ENCODE measurements at regions not wholly inside any gene's neighbourhood (a gene's known extent, or its start where the extent isn't known, plus 50 kb on each side); places are given as distances from the start of the nearest gene placed in this dataset.

GRCh38 chr2:16031848-16032159 is 91.5 kb downstream of the MYCN start:
- DNase-seq = peak in 1 of 3 donors; percentile 19
- Histone ChIP-seq H3K4me3 (no peak overlapping the region), H3K9ac (ENCODE audit: insufficient read depth in 1 of 2, low read length in 2 of 2) (no peak overlapping the region), H3K9me3 (ENCODE audit: control insufficient read depth in 4 of 4, insufficient read depth in 3 of 4, low read length in 3 of 4) (no peaks in the 10 kb centered on the region), H3K36me3 (ENCODE audit: control insufficient read depth in 4 of 4, insufficient read depth in 4 of 4, low read length in 4 of 4) (no peaks in the 10 kb centered on the region), H3K4me1 (ENCODE audit: control insufficient read depth in 5 of 5, insufficient read depth in 5 of 5, low read length in 5 of 5) (peaks cover 0 to 10% (median 3%) of the 10 kb centered on the region in 5 donors), H3K27ac (ENCODE audit: low read depth in 1 of 2, low read length in 1 of 2) (no peak overlapping the region), H3K27me3 (ENCODE audit: control insufficient read depth in 3 of 3, insufficient read depth in 3 of 3, low read length in 2 of 3) (no peaks in the 10 kb centered on the region)
- no peak for TF ChIP-seq CTCF (IDR thresholded peaks at IDR 0.05; ENCODE audit: control extremely low read depth, extremely low read depth)
- no peak for ATAC-seq (ENCODE audit: insufficient read depth, low FRiP score)
- 38 to 74% methylated on average over 8 of the region's 8 CpGs for WGBS, 2 donors

GRCh38 chr2:16031058-16031847 is 90.9 kb downstream of the MYCN start:
- no peak overlapping the region for H3K9ac ChIP-seq (ENCODE audit: insufficient read depth in 1 of 2, low read length in 2 of 2)
- 69 to 70% methylated on average over 11 of the region's 11 CpGs for WGBS, 2 donors
- ATAC-seq (ENCODE audit: insufficient read depth, low FRiP score) = no peak
- no peak for TF ChIP-seq CTCF (IDR thresholded peaks at IDR 0.05; ENCODE audit: control extremely low read depth, extremely low read depth)
- DNase-seq = no peak
- H3K36me3 ChIP-seq (ENCODE audit: control insufficient read depth in 4 of 4, insufficient read depth in 4 of 4, low read length in 4 of 4) = no peaks in the 10 kb centered on the region
- H3K9me3 ChIP-seq (ENCODE audit: control insufficient read depth in 4 of 4, insufficient read depth in 3 of 4, low read length in 3 of 4) = no peaks in the 10 kb centered on the region
- H3K27ac ChIP-seq (ENCODE audit: low read depth in 1 of 2, low read length in 1 of 2) = no peak overlapping the region
- H3K4me1 ChIP-seq (ENCODE audit: control insufficient read depth in 5 of 5, insufficient read depth in 5 of 5, low read length in 5 of 5) = peaks cover 0 to 10% (median 3%) of the 10 kb centered on the region in 5 donors
- H3K4me3 ChIP-seq = no peak overlapping the region
- H3K27me3 ChIP-seq (ENCODE audit: control insufficient read depth in 3 of 3, insufficient read depth in 3 of 3, low read length in 2 of 3) = no peaks in the 10 kb centered on the region

- H3K9me3 ChIP-seq (ENCODE audit: control insufficient read depth in 4 of 4, insufficient read depth in 3 of 4, low read length in 3 of 4) = no peaks in the 10 kb centered on the region
- H3K27ac ChIP-seq (ENCODE audit: low read depth in 1 of 2, low read length in 1 of 2) = no peak overlapping the region
- H3K4me1 ChIP-seq (ENCODE audit: control insufficient read depth in 5 of 5, insufficient read depth in 5 of 5, low read length in 5 of 5) = peaks cover 0 to 10% (median 3%) of the 10 kb centered on the region in 5 donors
- DNase-seq (no peak), ATAC-seq (ENCODE audit: insufficient read depth, low FRiP score) (no peak)
- no peak overlapping the region for H3K9ac ChIP-seq (ENCODE audit: insufficient read depth in 1 of 2, low read length in 2 of 2)
- no peak overlapping the region for H3K4me3 ChIP-seq
- no peaks in the 10 kb centered on the region for H3K27me3 ChIP-seq (ENCODE audit: control insufficient read depth in 3 of 3, insufficient read depth in 3 of 3, low read length in 2 of 3)
- no peak for TF ChIP-seq CTCF (IDR thresholded peaks at IDR 0.05; ENCODE audit: control extremely low read depth, extremely low read depth)
- 94 to 96% methylated on average over 23 to 24 of the region's 24 CpGs for WGBS, 2 donors
- no peaks in the 10 kb centered on the region for H3K36me3 ChIP-seq (ENCODE audit: control insufficient read depth in 4 of 4, insufficient read depth in 4 of 4, low read length in 4 of 4)
These were observed 90.1 kb downstream of the MYCN start for GRCh38 chr2:16030206-16031057.
